Lower lobe of right lung (tissue), 2 donors: ENCODE measurements at regions not wholly inside any gene's neighbourhood (a gene's known extent, or its start where the extent isn't known, plus 50 kb on each side); places are given as distances from the start of the nearest gene placed in this dataset.
"Not testable (repeated sequence)": the region's sequence is repeated elsewhere in the genome, so short reads cannot be mapped to it uniquely, and the experiment has no call there.

Experiments used
- ATAC-seq, 2 donors: fragments of 200-7000 bp; cut with Tn5 transposase; one replicate each; pipeline ENCODE4 v1.9.1; 2020 to 2022; ENCODE audit warnings: mild to moderate bottlenecking in 2 of 2, moderate library complexity in 2 of 2
- DNase-seq: peaks from one replicate; pipeline ENCODE4 v3.0.0-alpha.2; 2020
- H3K27ac ChIP-seq: fragments of 200-600 bp; one replicate; pipeline ENCODE4 v1.8.0; 2022
- H3K27me3 ChIP-seq: fragments of 200-600 bp; one replicate; pipeline ENCODE4 v1.8.0; 2022; ENCODE audit warnings: low read depth
- H3K36me3 ChIP-seq: fragments of 200-600 bp; one replicate; pipeline ENCODE4 v1.8.0; 2022; ENCODE audit warnings: mild to moderate bottlenecking
- H3K4me1 ChIP-seq: fragments of 200-600 bp; one replicate; pipeline ENCODE4 v1.8.0; 2022
- H3K4me3 ChIP-seq: fragments of 200-600 bp; one replicate; pipeline ENCODE4 v1.8.0; 2022; ENCODE audit warnings: mild to moderate bottlenecking
- H3K9me3 ChIP-seq: fragments of 200-600 bp; one replicate; pipeline ENCODE4 v1.8.0; 2022
- intact Hi-C: fragments of 100-400 bp; cut with DNase I; formaldehyde crosslinking; loops from one replicate; pipeline ENCODE4 v1.11.0; 2022
- TF ChIP-seq, protein P1 (sequence below): fragments of 200-600 bp; IDR thresholded peaks from one replicate; pipeline ENCODE4 v1.8.0; 2022; ENCODE audit warnings: antibody characterized with exemption, mild to moderate bottlenecking
- donor health status: DM: no; HTN: yes; CAD: no; lungs with severe emphysema.

DNA sequence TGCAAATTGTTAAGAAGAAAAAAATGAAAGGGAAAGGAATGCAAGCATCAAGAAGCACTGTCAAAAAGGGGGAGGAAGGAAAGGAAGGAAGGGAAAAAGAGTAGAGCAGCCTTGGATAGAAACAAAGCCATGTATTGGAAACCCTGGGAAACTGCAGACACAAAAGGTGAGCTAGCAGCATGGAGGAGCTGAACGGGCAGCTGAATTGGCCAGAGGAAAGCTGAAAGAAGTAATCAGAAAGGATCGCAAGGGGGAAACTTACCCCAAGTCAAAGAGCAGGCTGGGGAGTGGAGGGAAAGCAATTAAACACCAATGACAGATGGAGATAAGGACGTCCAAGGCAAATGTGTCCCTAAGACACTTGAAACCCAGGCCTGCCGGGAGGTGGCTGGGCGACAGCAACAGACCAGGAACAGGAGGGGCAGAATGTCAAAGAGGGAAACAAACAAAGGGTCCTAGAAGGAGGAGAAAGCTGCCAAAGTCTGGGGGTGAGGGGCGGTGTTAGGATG, 93.8 kb upstream of the SVIL start:
- Histone ChIP-seq H3K27me3 (no peaks in the 10 kb centered on the region), H3K36me3 (no peaks in the 10 kb centered on the region), H3K9me3 (no peaks in the 10 kb centered on the region), H3K4me1 (peaks cover 60% of the 10 kb centered on the region), H3K27ac (no peak overlapping the region), H3K4me3 (no peak overlapping the region)
- ATAC-seq (no peak), DNase-seq (no peak)
- TF ChIP-seq, protein P1, sequence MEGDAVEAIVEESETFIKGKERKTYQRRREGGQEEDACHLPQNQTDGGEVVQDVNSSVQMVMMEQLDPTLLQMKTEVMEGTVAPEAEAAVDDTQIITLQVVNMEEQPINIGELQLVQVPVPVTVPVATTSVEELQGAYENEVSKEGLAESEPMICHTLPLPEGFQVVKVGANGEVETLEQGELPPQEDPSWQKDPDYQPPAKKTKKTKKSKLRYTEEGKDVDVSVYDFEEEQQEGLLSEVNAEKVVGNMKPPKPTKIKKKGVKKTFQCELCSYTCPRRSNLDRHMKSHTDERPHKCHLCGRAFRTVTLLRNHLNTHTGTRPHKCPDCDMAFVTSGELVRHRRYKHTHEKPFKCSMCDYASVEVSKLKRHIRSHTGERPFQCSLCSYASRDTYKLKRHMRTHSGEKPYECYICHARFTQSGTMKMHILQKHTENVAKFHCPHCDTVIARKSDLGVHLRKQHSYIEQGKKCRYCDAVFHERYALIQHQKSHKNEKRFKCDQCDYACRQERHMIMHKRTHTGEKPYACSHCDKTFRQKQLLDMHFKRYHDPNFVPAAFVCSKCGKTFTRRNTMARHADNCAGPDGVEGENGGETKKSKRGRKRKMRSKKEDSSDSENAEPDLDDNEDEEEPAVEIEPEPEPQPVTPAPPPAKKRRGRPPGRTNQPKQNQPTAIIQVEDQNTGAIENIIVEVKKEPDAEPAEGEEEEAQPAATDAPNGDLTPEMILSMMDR: no peak
- intact Hi-C loops: no loop called here

DNA sequence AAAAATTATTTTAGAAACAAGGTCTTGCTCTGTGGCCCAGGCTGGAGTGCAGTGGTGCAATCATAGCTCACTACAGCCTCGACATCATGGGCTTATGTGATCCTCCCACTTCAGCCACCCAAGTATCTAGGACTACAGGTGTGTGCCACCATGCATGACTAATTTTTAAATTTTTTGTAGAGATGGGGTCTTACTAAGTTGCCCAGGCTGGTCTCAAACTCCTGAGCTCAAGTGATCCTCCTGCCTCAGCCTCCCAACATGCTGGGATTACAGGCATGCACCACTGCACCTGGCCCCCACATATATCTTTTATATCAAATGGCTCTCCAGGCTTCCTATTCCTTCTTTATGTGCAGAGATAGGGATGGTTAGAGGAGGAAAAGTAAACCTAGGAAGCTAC, 91.2 kb upstream of the SVIL start:
- H3K36me3 ChIP-seq, H3K27ac ChIP-seq, H3K27me3 ChIP-seq, H3K9me3 ChIP-seq, intact Hi-C loops, DNase-seq, H3K4me3 ChIP-seq: not testable (repeated sequence)
- H3K4me1 ChIP-seq: peaks cover 54% of the 10 kb centered on the region
- peak in 1 of 2 donors; percentile 7 for ATAC-seq

DNA sequence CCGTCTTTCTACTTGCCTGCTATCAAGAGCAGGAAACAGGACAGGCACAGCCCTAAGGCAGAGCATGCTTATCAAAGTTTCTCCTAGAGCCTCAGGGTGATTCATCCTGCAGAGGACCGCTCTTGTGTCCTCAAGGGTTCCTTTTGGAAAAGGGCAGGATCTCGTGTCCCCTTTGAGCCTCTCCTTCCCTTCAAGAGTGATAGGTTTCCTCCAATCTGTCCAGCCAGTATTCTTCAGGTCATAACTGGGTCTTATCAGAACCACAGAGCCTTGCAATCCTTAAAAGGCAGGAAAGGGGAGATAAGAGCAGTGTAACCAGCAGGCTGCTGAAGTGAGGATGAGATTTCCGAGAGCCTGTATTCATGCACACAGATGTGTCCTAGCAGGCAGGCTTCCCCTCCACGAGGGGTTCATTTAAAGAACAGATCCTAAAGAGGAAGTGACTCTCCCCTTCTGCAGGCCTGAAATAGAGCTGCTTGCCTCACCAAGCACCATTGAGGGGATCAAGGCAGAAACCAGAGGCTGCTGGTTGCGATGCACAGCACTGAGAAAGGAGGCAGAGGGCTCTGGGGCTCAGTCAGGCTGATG, 90.5 kb upstream of the SVIL start:
- Histone ChIP-seq H3K36me3 (no peaks in the 10 kb centered on the region), H3K27ac (peak overlapping the region; percentile 0), H3K9me3 (peaks cover 8% of the 10 kb centered on the region), H3K27me3 (no peaks in the 10 kb centered on the region), H3K4me3 (no peak overlapping the region), H3K4me1 (peaks cover 47% of the 10 kb centered on the region)
- TF ChIP-seq, protein P1: no peak
- DNase-seq (no peak), ATAC-seq (peak; percentile 79 to 82)
- intact Hi-C loops: no loop called here

DNA sequence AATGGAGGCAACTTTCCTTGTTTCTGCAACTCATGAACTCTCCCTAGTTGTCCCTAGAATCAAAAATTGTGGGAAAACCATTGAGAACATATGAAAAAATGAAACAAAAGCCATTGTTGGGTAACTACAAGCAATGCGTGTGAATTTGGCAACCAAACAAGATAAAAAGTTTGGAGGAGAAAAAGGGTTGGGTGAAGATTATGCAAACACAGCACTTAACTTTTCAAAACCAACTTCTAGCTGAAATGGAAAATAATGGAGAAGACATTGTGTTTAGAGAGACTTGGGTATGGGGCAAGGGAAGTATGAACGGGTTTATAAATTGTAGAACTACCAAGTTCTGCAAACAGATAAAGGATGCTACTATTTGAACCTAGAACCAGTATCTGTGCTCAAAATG, 89.0 kb upstream of the SVIL start:
- DNase-seq: no peak
- TF ChIP-seq, protein P1: no peak
- no peak for ATAC-seq
- H3K36me3 ChIP-seq: no peaks in the 10 kb centered on the region
- peaks cover 42% of the 10 kb centered on the region for H3K4me1 ChIP-seq
- peaks cover 18% of the 10 kb centered on the region for H3K9me3 ChIP-seq
- H3K27ac ChIP-seq: no peak overlapping the region
- H3K27me3 ChIP-seq: no peaks in the 10 kb centered on the region
- intact Hi-C loops: no loop called here
- H3K4me3 ChIP-seq: no peak overlapping the region

DNA sequence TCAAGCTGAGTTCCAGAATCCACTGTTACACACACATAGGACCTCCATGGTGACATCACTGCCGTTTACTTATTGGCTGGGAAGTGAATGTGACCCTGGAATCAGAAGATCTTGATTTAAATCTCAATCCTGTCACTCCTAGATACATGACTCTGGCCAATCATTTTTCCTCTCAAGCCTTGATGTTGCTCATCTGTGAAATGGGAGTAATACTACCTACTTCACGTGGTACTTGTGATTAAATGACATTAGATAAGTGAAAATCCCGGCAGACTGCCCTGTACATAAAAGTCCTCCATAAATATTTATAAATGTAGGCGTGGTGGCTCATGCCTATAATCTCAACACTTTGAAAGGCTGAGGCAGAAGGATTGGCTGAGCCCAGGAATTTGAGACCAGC, 88.0 kb upstream of the SVIL start:
- Histone ChIP-seq H3K36me3 (no peaks in the 10 kb centered on the region), H3K27me3 (no peaks in the 10 kb centered on the region), H3K4me1 (peaks cover 35% of the 10 kb centered on the region), H3K4me3 (no peak overlapping the region), H3K9me3 (peaks cover 18% of the 10 kb centered on the region), H3K27ac (no peak overlapping the region)
- TF ChIP-seq, protein P1: no peak
- ATAC-seq (no peak), DNase-seq (no peak)
- intact Hi-C loops: no loop called here

DNA sequence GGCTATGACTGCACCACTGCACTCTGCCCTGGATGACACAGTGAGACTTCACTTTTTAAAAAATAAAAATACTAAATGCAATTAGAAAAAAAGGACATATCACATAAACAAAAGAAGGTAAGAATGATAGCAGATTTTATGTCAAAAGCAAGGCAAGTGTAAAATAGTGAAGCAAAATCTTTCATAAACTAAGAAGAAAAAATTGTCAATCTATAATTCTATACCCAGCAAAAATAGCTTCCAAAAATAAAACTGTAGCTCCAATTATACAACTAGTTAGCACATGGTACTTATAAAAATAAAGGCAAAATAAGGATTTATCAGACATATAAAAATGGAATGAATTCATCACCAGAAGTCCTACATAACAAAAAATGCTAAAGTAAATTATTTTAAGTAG, 85.4 kb upstream of the SVIL start:
- no peaks in the 10 kb centered on the region for H3K27me3 ChIP-seq
- intact Hi-C loops: no loop called here
- DNase-seq (no peak), ATAC-seq (no peak)
- H3K27ac ChIP-seq: no peak overlapping the region
- H3K9me3 ChIP-seq: peaks cover 18% of the 10 kb centered on the region
- no peak overlapping the region for H3K4me3 ChIP-seq
- TF ChIP-seq, protein P1: no peak
- H3K36me3 ChIP-seq: no peaks in the 10 kb centered on the region
- H3K4me1 ChIP-seq: peaks cover 18% of the 10 kb centered on the region
